Esophagus muscularis mucosa (tissue), 3 donors: ENCODE measurements at regions not wholly inside any gene's neighbourhood (a gene's known extent, or its start where the extent isn't known, plus 50 kb on each side); places are given as distances from the start of the nearest gene placed in this dataset.

ENCODE experiments used
- small RNA-seq, 3 donors: library from RNA; depleted of rRNA; stranded (forward); fragments of <200 nt; gene quantifications; one replicate each; pipeline ENCODE3, GENCODE V24; 2016

Small RNA genes in the stretch of these regions (small RNA-seq; reads per million reads assigned to genes)
- 0 reads per million in 3 donors for gene SNRPGP20
